Liver (tissue), 3 donors: ENCODE measurements at regions not wholly inside any gene's neighbourhood (a gene's known extent, or its start where the extent isn't known, plus 50 kb on each side); places are given as distances from the start of the nearest gene placed in this dataset.

Experiments used
- JUND ChIP-seq, 2 donors: IDR thresholded peaks; 2 replicates each; pipeline ENCODE4 v1.6.1; 2016; ENCODE audit warnings: antibody characterized with exemption in 2 of 2
- RAD21 ChIP-seq, 2 donors: IDR thresholded peaks; 2 replicates each; pipeline ENCODE4 v1.6.1; 2016; ENCODE audit warnings: antibody characterized with exemption in 2 of 2, mild to moderate bottlenecking in 2 of 2
- RXRA ChIP-seq, 2 donors: IDR thresholded peaks; 2 replicates each; pipeline ENCODE4 v1.6.1; 2017 to 2018; ENCODE audit warnings: antibody characterized with exemption in 2 of 2, mild to moderate bottlenecking in 1 of 2
- SP1 ChIP-seq: IDR thresholded peaks from 2 replicates; pipeline ENCODE4 v1.6.1; 2018; ENCODE audit warnings: antibody characterized with exemption, mild to moderate bottlenecking
- TF ChIP-seq, protein P1 (sequence below): fragments of 150-350 bp; IDR thresholded peaks from 2 replicates; pipeline ENCODE4 v1.5.1; 2017; ENCODE audit warnings: improper control_type of control experiment, low read depth, low read length; ENCODE audit not compliant: missing input control
- donor health status: healthy.
- donor health status: healthy.

DNA sequence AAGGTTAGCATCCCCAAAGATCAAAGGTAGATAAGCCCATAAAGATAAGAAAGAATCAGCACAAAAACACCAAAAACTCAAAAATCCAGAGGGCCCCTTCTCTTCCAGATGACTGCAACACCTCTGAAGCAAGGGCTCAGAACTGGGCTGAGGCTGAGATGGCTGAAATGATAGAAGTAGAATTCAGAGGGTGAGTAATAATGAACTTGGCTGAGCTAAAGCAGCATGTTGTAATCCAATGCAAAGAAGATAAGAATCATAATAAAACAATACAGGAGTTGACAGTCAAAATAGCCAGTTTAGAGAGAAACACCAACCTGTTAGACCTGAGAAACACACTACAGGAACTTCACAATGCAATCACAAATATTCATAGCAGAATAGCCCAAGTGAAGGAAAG, 406.9 kb upstream of the CXADR start:
- TF ChIP-seq, protein P1, sequence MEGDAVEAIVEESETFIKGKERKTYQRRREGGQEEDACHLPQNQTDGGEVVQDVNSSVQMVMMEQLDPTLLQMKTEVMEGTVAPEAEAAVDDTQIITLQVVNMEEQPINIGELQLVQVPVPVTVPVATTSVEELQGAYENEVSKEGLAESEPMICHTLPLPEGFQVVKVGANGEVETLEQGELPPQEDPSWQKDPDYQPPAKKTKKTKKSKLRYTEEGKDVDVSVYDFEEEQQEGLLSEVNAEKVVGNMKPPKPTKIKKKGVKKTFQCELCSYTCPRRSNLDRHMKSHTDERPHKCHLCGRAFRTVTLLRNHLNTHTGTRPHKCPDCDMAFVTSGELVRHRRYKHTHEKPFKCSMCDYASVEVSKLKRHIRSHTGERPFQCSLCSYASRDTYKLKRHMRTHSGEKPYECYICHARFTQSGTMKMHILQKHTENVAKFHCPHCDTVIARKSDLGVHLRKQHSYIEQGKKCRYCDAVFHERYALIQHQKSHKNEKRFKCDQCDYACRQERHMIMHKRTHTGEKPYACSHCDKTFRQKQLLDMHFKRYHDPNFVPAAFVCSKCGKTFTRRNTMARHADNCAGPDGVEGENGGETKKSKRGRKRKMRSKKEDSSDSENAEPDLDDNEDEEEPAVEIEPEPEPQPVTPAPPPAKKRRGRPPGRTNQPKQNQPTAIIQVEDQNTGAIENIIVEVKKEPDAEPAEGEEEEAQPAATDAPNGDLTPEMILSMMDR, result no peak
- TF ChIP-seq RXRA (IDR thresholded peaks at IDR 0.05) (no peak), SP1 (no peak), JUND (IDR thresholded peaks at IDR 0.05) (no peak), RAD21 (IDR thresholded peaks at IDR 0.05) (no peak)
